HL-60 (cell line): ENCODE measurements at regions not wholly inside any gene's neighbourhood (a gene's known extent, or its start where the extent isn't known, plus 50 kb on each side); places are given as distances from the start of the nearest gene placed in this dataset.

Experiments
- DNase-seq, 2 experiments: peaks; one replicate each; pipeline ENCODE4 v3.0.0-alpha.2; 2010 to 2020; ENCODE audit warnings: low read depth in 1 of 2, low spot score in 1 of 2
- H3K27ac ChIP-seq: fragments of 250-450 bp; sonication (Bioruptor Pico); replicated peaks from 2 replicates; pipeline ENCODE4 v1.5.1; 2020; ENCODE audit warnings: mild to moderate bottlenecking, moderate library complexity
- H3K27me3 ChIP-seq: fragments of 250-450 bp; sonication (Bioruptor Pico); 2 replicates; pipeline ENCODE4 v1.5.1; 2021; ENCODE audit warnings: mild to moderate bottlenecking, moderate library complexity; ENCODE audit not compliant: insufficient read depth, poor library complexity, severe bottlenecking
- H3K4me3 ChIP-seq: replicated peaks from 2 replicates; pipeline ENCODE4 v1.5.1; 2011; ENCODE audit warnings: mild to moderate bottlenecking, control low read depth, low read length; ENCODE audit not compliant: insufficient read depth
- CTCF ChIP-seq: IDR thresholded peaks from one replicate; pipeline ENCODE4 v1.5.1; 2011; ENCODE audit warnings: low read length, control low read depth, inconsistent platforms; ENCODE audit not compliant: insufficient read depth
- GABPA ChIP-seq: IDR thresholded peaks from 2 replicates; pipeline ENCODE4 v1.6.1; 2012; ENCODE audit warnings: low read depth
- POLR2AphosphoS5 ChIP-seq: IDR thresholded peaks from 2 replicates; pipeline ENCODE4 v1.6.1; 2012; ENCODE audit warnings: low read depth
- REST ChIP-seq: IDR thresholded peaks from 2 replicates; pipeline ENCODE4 v1.6.1; 2012; ENCODE audit warnings: low read depth; ENCODE audit not compliant: insufficient replicate concordance
- SPI1 ChIP-seq: IDR thresholded peaks from 2 replicates; pipeline ENCODE4 v1.6.1; 2012; ENCODE audit warnings: low read depth, mild to moderate bottlenecking, borderline replicate concordance

GRCh38 chr6:115733426-115733825 lies 327.3 kb downstream of the FRK start:
- Histone ChIP-seq H3K4me3 (no peak overlapping the region), H3K27ac (no peak overlapping the region), H3K27me3 (no peaks in the 10 kb centered on the region)
- DNase-seq, result no peak
- TF ChIP-seq GABPA (no peak), CTCF (no peak), SPI1 (no peak), POLR2AphosphoS5 (no peak), REST (no peak)

- no peak for DNase-seq
- TF ChIP-seq GABPA (no peak), SPI1 (no peak)
- Histone ChIP-seq H3K27me3 (no peaks in the 10 kb centered on the region), H3K27ac (no peak overlapping the region), H3K4me3 (no peak overlapping the region)
Observed at GRCh38 chr6:115729036-115729435, 331.7 kb downstream of the FRK start.

- H3K27ac ChIP-seq, result no peak overlapping the region
- TF ChIP-seq CTCF (no peak), SPI1 (no peak), POLR2AphosphoS5 (no peak), GABPA (no peak), REST (no peak)
- H3K4me3 ChIP-seq, result no peak overlapping the region
- H3K27me3 ChIP-seq, result no peaks in the 10 kb centered on the region
- no peak for DNase-seq
Observed at GRCh38 chr6:115728171-115728570, 332.5 kb downstream of the FRK start.

- no peak overlapping the region for H3K4me3 ChIP-seq
- TF ChIP-seq GABPA, result no peak
- no peak for TF ChIP-seq SPI1
- no peak for TF ChIP-seq POLR2AphosphoS5
- no peak overlapping the region for H3K27ac ChIP-seq
- no peaks in the 10 kb centered on the region for H3K27me3 ChIP-seq
- no peak for DNase-seq
Observed at GRCh38 chr6:115721564-115721963, 339.1 kb downstream of the FRK start.

- TF ChIP-seq CTCF, result no peak
- no peak for TF ChIP-seq SPI1
- H3K27me3 ChIP-seq, result no peaks in the 10 kb centered on the region
- no peak overlapping the region for H3K27ac ChIP-seq
- DNase-seq, result no peak
- H3K4me3 ChIP-seq, result no peak overlapping the region
Observed at GRCh38 chr6:115720900-115721299, 339.8 kb downstream of the FRK start.
